GM12878 (cell line): ENCODE measurements at regions not wholly inside any gene's neighbourhood (a gene's known extent, or its start where the extent isn't known, plus 50 kb on each side); places are given as distances from the start of the nearest gene placed in this dataset.

Experiments used
- CBX5 ChIP-seq: sonication (generic); IDR thresholded peaks from 2 replicates; pipeline ENCODE4 v1.6.1; 2016; ENCODE audit warnings: low read depth, moderate library complexity, mild to moderate bottlenecking, inconsistent platforms
- IKZF1 ChIP-seq: fragments of 450-650 bp; conservative IDR thresholded peaks from 2 replicates; pipeline ENCODE4 v1.6.1; 2017; ENCODE audit warnings: antibody characterized with exemption, mild to moderate bottlenecking
- MLLT1 ChIP-seq: fragments of 450-650 bp; IDR thresholded peaks from 2 replicates; pipeline ENCODE4 v1.6.1; 2016; ENCODE audit warnings: mild to moderate bottlenecking
- NBN ChIP-seq: fragments of 450-650 bp; IDR thresholded peaks from 2 replicates; pipeline ENCODE4 v1.6.1; 2016
- RCOR1 ChIP-seq: conservative IDR thresholded peaks from 2 replicates; pipeline ENCODE4 v1.6.1; 2012; ENCODE audit warnings: low read depth, low read length, improper control_type of control experiment
- SMC3 ChIP-seq: IDR thresholded peaks from 2 replicates; pipeline ENCODE4 v1.6.1; 2011; ENCODE audit warnings: low read length, improper control_type of control experiment, borderline replicate concordance
- USF1 ChIP-seq: IDR thresholded peaks from 2 replicates; pipeline ENCODE4 v1.6.1; 2011; ENCODE audit warnings: borderline replicate concordance, low read depth, mild to moderate bottlenecking, moderate library complexity, mixed read lengths, low read length; ENCODE audit not compliant: insufficient read depth; ENCODE audit errors: extremely low read length
- ZNF687 ChIP-seq: fragments of 450-650 bp; IDR thresholded peaks from 2 replicates; pipeline ENCODE4 v1.6.1; 2017; ENCODE audit warnings: mild to moderate bottlenecking, moderate library complexity
- ZSCAN29 ChIP-seq: fragments of 450-650 bp; IDR thresholded peaks from 2 replicates; pipeline ENCODE4 v1.6.1; 2017; ENCODE audit warnings: mild to moderate bottlenecking, moderate library complexity
- ZZZ3 ChIP-seq: IDR thresholded peaks from 2 replicates; pipeline ENCODE4 v1.6.1; 2011; ENCODE audit warnings: low read depth; ENCODE audit not compliant: control insufficient read depth, insufficient read length

DNA sequence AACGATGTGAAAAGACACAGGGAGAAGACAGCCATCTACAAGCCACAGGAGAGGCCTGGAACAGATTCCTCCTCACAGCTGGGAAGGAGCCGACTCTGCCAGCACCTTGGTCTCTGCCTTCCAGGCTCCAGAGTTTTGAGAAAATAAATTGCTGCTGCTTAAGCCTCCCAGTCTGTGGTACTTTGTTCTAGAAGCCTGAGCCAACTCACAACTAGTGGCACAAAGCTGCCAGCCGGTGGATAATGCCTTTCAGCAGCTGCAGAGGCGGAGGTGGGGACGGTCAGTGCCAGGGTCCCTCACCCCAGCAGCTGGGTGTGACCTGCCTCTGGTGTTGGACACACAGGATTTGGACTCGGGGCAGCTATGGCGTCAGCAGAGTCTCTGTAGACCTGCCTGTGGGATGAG lies 255.4 kb upstream of the PITRM1 start (continued):
- TF ChIP-seq USF1 (no peak), ZZZ3 (no peak), NBN (no peak), SMC3 (no peak), ZSCAN29 (no peak), MLLT1 (no peak), RCOR1 (no peak), IKZF1 (no peak), ZNF687 (no peak), CBX5 (no peak)
- TF ChIP-seq, all 136 proteins: peak for 0
